Effector memory CD8-positive, alpha-beta T cell (primary cell): ENCODE measurements at regions not wholly inside any gene's neighbourhood (a gene's known extent, or its start where the extent isn't known, plus 50 kb on each side); places are given as distances from the start of the nearest gene placed in this dataset.

Experiments used
- ATAC-seq: fragments of 150-1000 bp; cut with Tn5 transposase; replicated peaks from 2 replicates; pipeline ENCODE4 v1.10.0; 2021; ENCODE audit warnings: mild to moderate bottlenecking, moderate library complexity
- DNase-seq, 3 experiments: peaks; one replicate each; pipeline ENCODE4 v3.0.0; 2021
- H3K27ac Mint-ChIP-seq, 2 donors: one replicate each; pipeline ENCODE4 v1.8.0; 2022; ENCODE audit warnings: mild to moderate bottlenecking in 2 of 2, mixed read lengths in 2 of 2, moderate library complexity in 2 of 2
- H3K27me3 Mint-ChIP-seq, 2 donors: one replicate each; pipeline ENCODE4 v1.8.0; 2022; ENCODE audit warnings: mixed read lengths in 2 of 2
- H3K36me3 Mint-ChIP-seq: one replicate; pipeline ENCODE4 v1.8.0; 2022; ENCODE audit warnings: mild to moderate bottlenecking, moderate library complexity, mixed read lengths; ENCODE audit not compliant: insufficient read depth
- H3K4me1 Mint-ChIP-seq, 2 donors: one replicate each; pipeline ENCODE4 v1.8.0; 2022; ENCODE audit warnings: low read depth in 2 of 2, mixed read lengths in 2 of 2
- H3K4me3 Mint-ChIP-seq, 2 donors: one replicate each; pipeline ENCODE4 v1.8.0; 2022; ENCODE audit warnings: mild to moderate bottlenecking in 2 of 2, mixed read lengths in 2 of 2, moderate library complexity in 2 of 2
- H3K9me3 Mint-ChIP-seq, 2 donors: one replicate each; pipeline ENCODE4 v1.8.0; 2022; ENCODE audit warnings: mixed read lengths in 2 of 2

DNA sequence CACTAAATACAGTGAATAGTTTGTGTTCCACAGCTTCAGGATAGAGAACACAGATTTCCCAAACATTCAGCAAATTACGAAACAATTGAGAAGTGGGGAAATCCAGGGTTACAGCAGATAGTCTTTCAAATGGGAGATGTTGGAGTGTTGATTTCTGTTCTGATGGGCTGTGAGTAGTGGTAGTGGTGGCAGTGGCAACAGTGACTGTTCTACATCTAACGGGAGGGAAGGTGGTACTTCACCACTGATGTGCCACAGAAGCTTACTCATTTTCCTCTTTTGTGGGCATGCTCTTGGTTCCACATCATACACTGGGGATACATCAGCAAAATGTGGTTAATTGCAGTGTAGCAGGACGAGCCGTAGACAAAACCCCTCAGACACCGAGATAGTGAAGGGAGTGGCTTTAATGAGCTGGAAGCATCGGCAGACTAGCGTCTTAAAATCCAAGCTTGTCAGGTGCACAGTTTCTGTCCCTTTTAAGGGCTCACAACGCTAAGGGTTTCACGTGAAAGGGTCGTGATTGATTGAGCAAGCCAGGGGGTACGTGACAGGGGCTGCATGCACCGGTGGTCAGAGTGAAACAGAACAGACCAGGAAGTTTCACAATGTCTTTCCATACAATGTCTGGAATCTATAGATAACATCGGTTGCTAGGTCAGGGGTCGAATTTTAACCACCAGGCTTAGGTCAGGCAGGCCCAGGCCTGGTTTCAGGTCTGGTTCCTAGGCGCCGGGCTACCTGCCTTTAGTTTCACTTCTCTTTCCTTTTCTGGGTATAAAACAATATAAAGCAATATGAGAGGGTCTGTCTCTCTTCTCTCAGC, 330.6 kb upstream of the FBXO33 start:
- H3K27ac Mint-ChIP-seq = no peak overlapping the region
- H3K36me3 Mint-ChIP-seq = no peaks in the 10 kb centered on the region
- no peaks in the 10 kb centered on the region for H3K27me3 Mint-ChIP-seq
- no peak overlapping the region for H3K4me3 Mint-ChIP-seq
- ATAC-seq (no peak), DNase-seq (no peak)
- H3K9me3 Mint-ChIP-seq = peaks cover 0 to 2% of the 10 kb centered on the region in 2 donors
- H3K4me1 Mint-ChIP-seq = peaks cover 0 to 4% of the 10 kb centered on the region in 2 donors

DNA sequence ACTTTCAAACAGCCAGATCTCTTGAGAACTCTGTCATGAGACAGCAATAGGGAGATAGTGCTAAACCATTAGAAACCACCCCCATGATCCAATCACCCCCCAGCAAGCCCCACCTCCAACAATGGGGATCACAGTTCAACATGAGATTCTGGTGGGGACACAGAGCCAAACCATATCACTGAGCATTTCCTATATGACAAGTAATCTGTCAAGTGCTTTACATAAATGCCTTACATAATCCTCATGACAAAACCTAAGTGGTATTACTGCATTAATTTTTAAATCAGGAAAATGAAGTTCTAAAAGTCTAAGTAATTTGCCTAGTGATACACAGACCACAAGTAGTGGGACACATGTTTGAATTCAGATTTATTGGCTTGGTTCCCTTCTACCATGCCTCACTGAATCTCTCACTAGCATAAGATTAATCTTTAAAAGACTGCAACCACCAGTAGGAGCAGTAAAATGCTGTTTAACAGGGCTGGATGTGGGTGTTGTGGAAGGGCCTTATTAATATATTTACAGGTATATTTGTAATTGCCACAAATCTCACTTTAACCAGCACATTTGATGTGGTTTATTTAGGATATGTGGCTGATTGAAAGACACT, 323.1 kb upstream of the FBXO33 start:
- Mint-ChIP-seq H3K4me3 (no peak overlapping the region), H3K36me3 (peaks cover 2% of the 10 kb centered on the region), H3K27ac (no peak overlapping the region), H3K9me3 (peaks cover 4 to 5% of the 10 kb centered on the region in 2 donors), H3K4me1 (no peaks in the 10 kb centered on the region), H3K27me3 (no peaks in the 10 kb centered on the region)
- ATAC-seq (no peak), DNase-seq (no peak)

DNA sequence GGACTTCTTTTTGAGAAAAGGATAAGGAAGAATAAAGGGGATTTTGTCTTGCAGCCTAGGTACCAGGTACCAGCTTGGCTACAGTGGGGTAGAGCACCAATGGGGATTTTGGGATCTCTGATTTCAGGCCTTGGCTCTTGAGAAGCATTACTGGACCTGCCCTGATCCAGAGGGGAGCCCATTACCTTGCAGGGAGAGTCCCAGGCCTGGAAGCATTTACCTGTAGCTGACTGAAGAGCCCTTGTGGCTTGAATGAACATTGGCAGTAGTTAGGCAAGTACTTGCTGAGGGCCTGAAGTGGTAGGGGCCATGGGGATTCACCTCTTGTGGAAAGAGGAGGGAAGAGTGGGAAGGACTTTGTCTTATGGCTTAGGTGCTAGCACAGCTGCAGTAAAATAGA, 308.2 kb upstream of the FBXO33 start:
- Mint-ChIP-seq H3K27me3 (no peaks in the 10 kb centered on the region), H3K36me3 (no peaks in the 10 kb centered on the region), H3K4me3 (no peak overlapping the region), H3K9me3 (peaks cover 2 to 8% of the 10 kb centered on the region in 2 donors), H3K4me1 (no peaks in the 10 kb centered on the region), H3K27ac (no peak overlapping the region)
- DNase-seq = no peak
- ATAC-seq = no peak

DNA sequence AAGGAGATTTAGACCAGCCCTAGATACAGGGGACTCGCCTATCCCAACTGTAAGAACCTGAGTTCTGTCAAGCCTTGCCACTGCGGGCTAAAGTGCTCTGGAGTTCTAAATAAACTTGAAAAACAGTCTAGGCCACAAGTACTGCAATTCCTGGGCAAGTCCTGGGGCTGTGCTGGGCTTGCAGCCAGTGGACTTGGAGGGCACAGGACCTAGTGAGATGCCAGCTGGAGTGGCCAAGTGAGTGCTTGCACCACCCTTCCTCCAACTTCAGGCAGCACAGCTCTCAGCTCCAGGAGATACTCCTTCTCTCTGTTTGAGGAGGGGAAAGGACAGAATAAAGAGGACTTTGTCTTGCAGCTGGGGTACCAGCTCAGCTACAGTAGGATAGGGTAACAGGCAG, 307.6 kb upstream of the FBXO33 start:
- ATAC-seq = no peak

DNA sequence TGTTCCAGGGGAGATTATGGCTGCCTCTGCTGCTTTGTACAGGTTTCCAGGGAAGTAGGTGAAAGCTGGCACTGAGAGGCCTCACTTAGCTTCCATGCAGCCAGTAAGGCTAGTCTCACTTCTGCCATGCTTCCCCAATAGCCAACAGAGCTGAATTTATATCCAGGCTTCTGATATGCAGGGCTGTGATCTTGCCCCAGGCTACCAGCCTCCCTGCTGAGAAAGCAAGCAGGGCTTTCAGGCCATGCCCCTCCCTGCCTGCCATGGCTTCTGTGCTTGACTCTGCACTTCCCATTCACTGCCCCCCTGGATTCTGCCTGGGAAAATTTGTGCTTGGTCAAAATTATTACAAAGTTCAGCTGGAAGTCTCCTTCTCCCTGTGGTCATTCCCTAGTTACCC, 302.1 kb upstream of the FBXO33 start:
- Mint-ChIP-seq H3K4me1 (no peaks in the 10 kb centered on the region), H3K9me3 (peaks cover 4 to 7% of the 10 kb centered on the region in 2 donors), H3K27me3 (no peaks in the 10 kb centered on the region), H3K4me3 (no peak overlapping the region), H3K36me3 (no peaks in the 10 kb centered on the region), H3K27ac (no peak overlapping the region)
- ATAC-seq (no peak), DNase-seq (no peak)

More for the DNA sequence above, 307.6 kb upstream of the FBXO33 start:
- H3K36me3 Mint-ChIP-seq = no peaks in the 10 kb centered on the region
- H3K27me3 Mint-ChIP-seq = no peaks in the 10 kb centered on the region
- H3K4me1 Mint-ChIP-seq = no peaks in the 10 kb centered on the region
- H3K27ac Mint-ChIP-seq = no peak overlapping the region
- no peak overlapping the region for H3K4me3 Mint-ChIP-seq
- peaks cover 2 to 8% of the 10 kb centered on the region in 2 donors for H3K9me3 Mint-ChIP-seq
- no peak for DNase-seq

DNA sequence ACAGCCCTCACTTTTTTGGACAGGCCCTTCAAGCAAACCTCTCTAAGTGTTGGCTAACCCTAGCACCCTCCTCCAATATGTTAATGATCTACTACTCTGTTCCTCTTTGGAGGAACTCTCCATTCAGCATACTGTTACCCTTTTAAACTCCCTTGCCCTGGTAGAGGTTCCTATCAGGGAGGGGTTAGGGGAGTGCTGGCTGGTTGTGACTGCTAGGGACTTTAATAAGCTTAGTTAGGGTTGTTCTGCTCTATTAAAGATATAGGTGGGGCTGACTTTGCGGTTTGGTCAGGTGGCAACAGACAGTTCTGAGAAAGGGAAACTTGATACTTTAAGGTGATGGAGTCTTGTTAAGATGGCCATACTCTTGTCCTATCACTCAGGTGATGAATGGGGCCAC, 301.5 kb upstream of the FBXO33 start:
- no peaks in the 10 kb centered on the region for H3K27me3 Mint-ChIP-seq
- no peak overlapping the region for H3K4me3 Mint-ChIP-seq
- H3K27ac Mint-ChIP-seq = no peak overlapping the region
- peaks cover 6 to 7% of the 10 kb centered on the region in 2 donors for H3K9me3 Mint-ChIP-seq
- H3K4me1 Mint-ChIP-seq = no peaks in the 10 kb centered on the region
- DNase-seq (no peak), ATAC-seq (no peak)
- H3K36me3 Mint-ChIP-seq = no peaks in the 10 kb centered on the region

DNA sequence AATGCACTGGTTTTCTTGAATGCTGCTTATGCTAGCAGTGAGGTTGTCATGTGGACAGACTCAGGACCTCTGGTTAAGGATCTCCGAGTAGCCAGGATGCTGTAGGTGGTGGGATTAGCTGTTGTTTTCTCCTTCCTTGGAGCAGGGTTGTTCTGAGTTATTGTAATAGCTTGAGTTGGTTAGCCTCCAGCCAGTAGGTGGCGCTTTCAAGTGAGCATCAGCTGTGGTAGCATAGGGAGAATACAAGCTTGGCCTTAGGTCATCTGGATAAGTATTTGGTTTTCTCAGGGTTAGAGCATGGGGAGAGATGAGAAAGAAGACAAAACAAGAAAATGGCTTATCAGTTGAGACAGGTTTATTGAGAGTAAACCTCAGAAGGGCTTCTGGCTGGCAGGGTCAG, 299.7 kb upstream of the FBXO33 start:
- no peaks in the 10 kb centered on the region for H3K27me3 Mint-ChIP-seq
- H3K27ac Mint-ChIP-seq = no peak overlapping the region
- H3K36me3 Mint-ChIP-seq = no peaks in the 10 kb centered on the region
- no peak for ATAC-seq
- DNase-seq = no peak
- no peaks in the 10 kb centered on the region for H3K4me1 Mint-ChIP-seq
- no peak overlapping the region for H3K4me3 Mint-ChIP-seq
- H3K9me3 Mint-ChIP-seq = peaks cover 6 to 7% of the 10 kb centered on the region in 2 donors

DNA sequence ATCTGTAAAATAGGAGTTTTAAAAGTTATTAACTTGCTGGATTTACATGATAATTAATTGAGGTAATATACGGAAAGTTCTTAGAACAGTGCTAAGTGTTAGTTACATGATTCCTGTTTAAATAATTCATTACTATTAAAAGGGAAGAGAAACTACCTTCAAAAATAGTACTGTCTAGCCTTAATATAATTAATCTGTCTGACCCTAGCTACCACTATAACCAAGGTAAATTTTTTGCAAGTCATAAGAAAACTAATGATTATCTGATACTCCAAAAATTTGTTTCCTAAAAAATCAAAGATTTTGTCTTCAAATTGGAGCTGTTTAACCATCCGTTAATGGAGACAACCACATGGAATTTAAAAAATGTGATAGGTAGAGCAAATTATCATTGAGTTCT, 294.3 kb upstream of the FBXO33 start:
- Mint-ChIP-seq H3K9me3 (peaks cover 2 to 7% of the 10 kb centered on the region in 2 donors), H3K4me1 (no peaks in the 10 kb centered on the region), H3K4me3 (no peak overlapping the region), H3K27ac (no peak overlapping the region), H3K27me3 (no peaks in the 10 kb centered on the region), H3K36me3 (no peaks in the 10 kb centered on the region)
- DNase-seq = no peak
- ATAC-seq = no peak

DNA sequence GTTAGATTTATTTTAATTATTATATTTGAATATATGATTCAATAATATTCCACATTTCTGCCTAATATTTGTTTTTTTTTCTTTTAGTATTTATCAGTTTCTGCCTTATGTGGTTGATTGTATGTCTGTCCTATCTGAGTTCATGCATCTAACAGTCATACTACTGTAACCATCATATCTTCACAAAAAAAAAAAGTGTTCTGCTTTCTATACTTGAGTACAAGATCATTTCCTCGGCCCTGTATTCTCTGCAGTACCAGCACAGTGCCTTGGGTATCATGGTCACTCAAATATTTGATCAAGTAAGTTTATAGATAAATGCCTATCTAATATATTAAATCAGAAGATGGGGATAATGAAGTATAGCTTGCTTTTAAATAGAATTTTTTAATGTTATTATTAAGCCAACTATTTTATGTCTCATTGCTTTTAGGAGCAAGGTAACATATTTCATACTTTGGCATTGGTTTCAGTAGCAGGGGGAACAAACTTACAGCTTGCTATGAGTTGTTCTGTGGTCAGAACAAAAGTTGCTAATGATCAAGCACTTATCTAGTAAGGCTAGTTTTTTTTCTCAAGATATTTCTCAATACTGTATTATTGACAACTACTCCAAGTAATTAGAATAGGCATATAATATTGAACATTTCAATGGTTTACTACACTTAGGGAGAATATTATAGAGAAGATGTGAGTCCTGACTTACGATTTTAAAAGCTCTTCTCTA, 290.5 kb upstream of the FBXO33 start:
- no peaks in the 10 kb centered on the region for H3K9me3 Mint-ChIP-seq
- no peak overlapping the region for H3K27ac Mint-ChIP-seq
- H3K36me3 Mint-ChIP-seq = no peaks in the 10 kb centered on the region
- no peaks in the 10 kb centered on the region for H3K4me1 Mint-ChIP-seq
- no peak overlapping the region for H3K4me3 Mint-ChIP-seq
- no peak for ATAC-seq
- no peaks in the 10 kb centered on the region for H3K27me3 Mint-ChIP-seq
- no peak for DNase-seq

DNA sequence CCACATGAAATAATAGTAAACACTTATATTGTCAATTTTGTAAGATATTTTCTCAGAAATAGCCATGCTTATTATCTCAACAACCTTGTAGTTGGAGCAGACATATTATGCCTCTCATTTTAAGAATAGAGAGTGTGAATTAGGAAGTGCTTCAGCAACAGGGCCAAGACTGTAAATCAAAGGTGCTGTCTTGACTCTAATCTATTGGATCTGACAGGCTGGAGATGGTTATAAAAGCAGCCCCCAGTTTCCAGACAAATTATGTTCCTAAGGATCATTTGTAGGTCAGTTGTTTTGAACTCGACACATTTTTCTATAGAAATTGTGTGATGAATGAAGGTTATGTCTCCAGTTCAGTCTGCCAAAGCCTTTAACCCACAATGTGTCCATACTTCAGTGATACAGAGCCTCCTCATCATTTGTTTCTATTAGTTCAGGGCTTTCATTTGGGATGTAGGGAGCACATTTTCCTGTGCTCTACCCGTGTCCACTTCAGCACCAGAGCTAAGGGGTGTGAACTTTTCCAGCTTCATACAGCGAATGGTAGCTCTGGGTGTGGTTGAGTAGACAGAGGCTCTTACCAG, 284.8 kb upstream of the FBXO33 start:
- no peaks in the 10 kb centered on the region for H3K4me1 Mint-ChIP-seq
- no peak for ATAC-seq
- no peak overlapping the region for H3K27ac Mint-ChIP-seq
- DNase-seq = no peak
- peaks cover 0 to 3% of the 10 kb centered on the region in 2 donors for H3K9me3 Mint-ChIP-seq
- H3K27me3 Mint-ChIP-seq = no peaks in the 10 kb centered on the region
- H3K4me3 Mint-ChIP-seq = no peak overlapping the region
- H3K36me3 Mint-ChIP-seq = no peaks in the 10 kb centered on the region

DNA sequence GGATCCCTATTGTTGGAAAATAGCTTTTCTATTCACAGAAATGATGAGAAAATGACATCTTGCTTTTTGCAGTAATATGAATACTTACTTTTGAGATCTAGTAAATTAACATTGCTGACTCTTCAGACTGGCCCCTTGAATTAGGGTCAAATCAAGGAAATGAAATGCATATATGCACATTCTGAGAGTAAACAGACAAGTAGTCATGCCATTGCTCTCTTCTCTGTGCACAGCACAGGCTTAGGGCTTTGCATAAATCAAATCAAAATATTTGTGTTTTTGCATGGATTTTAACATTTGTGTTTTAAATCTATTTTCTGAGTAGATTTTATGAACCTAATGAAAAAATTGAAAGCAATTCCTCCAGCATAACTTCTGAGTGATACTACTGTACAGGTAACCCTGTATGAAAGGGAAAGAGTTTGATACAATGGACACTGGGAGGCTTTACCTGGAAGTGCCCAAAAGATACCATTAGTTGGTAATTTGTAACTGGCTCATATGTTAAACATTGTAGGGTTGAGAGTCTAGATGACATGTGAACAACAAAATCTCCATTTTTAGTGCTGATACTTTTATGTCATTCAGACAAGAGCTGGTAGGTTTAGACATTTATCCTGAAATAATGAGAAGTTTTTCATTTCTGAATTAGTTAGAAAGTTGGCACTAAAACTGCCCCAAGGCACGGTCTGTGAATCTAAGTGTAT, 280.2 kb upstream of the FBXO33 start:
- no peak for DNase-seq
- peaks cover 5 to 9% of the 10 kb centered on the region in 2 donors for H3K9me3 Mint-ChIP-seq
- H3K4me3 Mint-ChIP-seq = no peak overlapping the region
- no peak overlapping the region for H3K27ac Mint-ChIP-seq
- peaks cover 0 to 5% of the 10 kb centered on the region in 2 donors for H3K27me3 Mint-ChIP-seq
- H3K4me1 Mint-ChIP-seq = no peaks in the 10 kb centered on the region
- H3K36me3 Mint-ChIP-seq = no peaks in the 10 kb centered on the region
- no peak for ATAC-seq

DNA sequence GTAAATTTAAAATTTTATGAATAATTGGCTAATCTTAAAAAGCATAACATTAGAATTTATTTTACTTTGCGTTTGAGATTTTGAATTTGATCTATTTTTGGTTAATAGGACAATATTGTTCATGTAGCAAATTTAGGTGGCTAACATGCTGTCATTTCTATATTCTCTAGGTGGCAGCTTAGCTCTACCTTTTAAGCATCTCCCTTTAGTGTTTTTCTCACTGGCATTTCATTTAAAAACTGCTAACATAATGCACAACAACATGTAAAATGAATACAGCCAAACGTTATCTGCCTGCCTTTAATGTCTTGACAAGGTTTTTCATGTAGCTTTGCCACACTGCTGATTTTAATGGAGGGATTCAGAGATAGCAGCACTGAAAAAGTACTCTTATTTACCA, 272.4 kb upstream of the FBXO33 start:
- H3K27me3 Mint-ChIP-seq = peaks cover 0 to under 1% of the 10 kb centered on the region in 2 donors
- DNase-seq (no peak), ATAC-seq (no peak)
- no peak overlapping the region for H3K4me3 Mint-ChIP-seq
- H3K4me1 Mint-ChIP-seq = no peaks in the 10 kb centered on the region
- no peak overlapping the region for H3K27ac Mint-ChIP-seq
- peaks cover under 1 to 6% of the 10 kb centered on the region in 2 donors for H3K9me3 Mint-ChIP-seq
- H3K36me3 Mint-ChIP-seq = no peaks in the 10 kb centered on the region

DNA sequence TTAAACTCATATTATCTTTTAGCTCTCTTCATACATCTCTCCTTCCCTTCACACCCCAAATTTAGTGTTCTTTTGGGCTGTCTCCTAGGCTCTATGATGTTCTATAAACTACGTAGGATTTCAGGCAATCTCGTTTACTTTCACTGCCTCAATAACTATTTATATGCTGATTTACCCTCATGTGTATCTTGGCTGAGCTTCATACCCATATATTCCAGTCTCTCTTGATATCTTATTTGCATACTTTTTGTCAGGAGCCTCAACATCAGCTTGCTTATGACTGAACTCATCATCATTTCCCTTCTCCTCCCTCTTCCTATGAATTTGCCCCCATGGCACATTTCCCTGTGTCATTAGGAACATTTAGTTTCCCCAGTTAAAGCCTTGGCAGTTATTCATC, 262.1 kb upstream of the FBXO33 start:
- H3K4me3 Mint-ChIP-seq = no peak overlapping the region
- DNase-seq (no peak), ATAC-seq (no peak)
- H3K27ac Mint-ChIP-seq = no peak overlapping the region
- no peaks in the 10 kb centered on the region for H3K4me1 Mint-ChIP-seq
- no peaks in the 10 kb centered on the region for H3K36me3 Mint-ChIP-seq
- H3K27me3 Mint-ChIP-seq = no peaks in the 10 kb centered on the region
- peaks cover 15 to 22% of the 10 kb centered on the region in 2 donors for H3K9me3 Mint-ChIP-seq
